GM23248 (cell line): ENCODE measurements at regions not wholly inside any gene's neighbourhood (a gene's known extent, or its start where the extent isn't known, plus 50 kb on each side); places are given as distances from the start of the nearest gene placed in this dataset.
A peak's percentile ranks its signal among the peaks of the same experiment; 100 is the strongest.

ENCODE experiments used
- DNase-seq: peaks from one replicate; pipeline ENCODE4 v3.0.0-alpha.2; 2015
- H2AFZ ChIP-seq: fragments of 200-600 bp; sonication (generic); 2 replicates; pipeline ENCODE4 v1.6.1; 2016; ENCODE audit warnings: antibody characterized with exemption
- H3F3A ChIP-seq: fragments of 200-600 bp; sonication (generic); 2 replicates; pipeline ENCODE4 v1.6.1; 2016; ENCODE audit warnings: mild to moderate bottlenecking, antibody characterized with exemption, mixed run types; ENCODE audit not compliant: insufficient read depth
- H3K27ac ChIP-seq: fragments of 200-600 bp; sonication (generic); 2 replicates; pipeline ENCODE4 v1.5.1; 2016; ENCODE audit warnings: mild to moderate bottlenecking
- H3K27me3 ChIP-seq: fragments of 200-600 bp; sonication (generic); replicated peaks from 2 replicates; pipeline ENCODE4 v1.6.1; 2016; ENCODE audit warnings: mild to moderate bottlenecking; ENCODE audit not compliant: insufficient read depth
- H3K36me3 ChIP-seq: fragments of 200-600 bp; sonication (generic); 2 replicates; pipeline ENCODE4 v1.6.1; 2016; ENCODE audit warnings: low read depth, mild to moderate bottlenecking
- H3K4me1 ChIP-seq: fragments of 200-600 bp; sonication (generic); 2 replicates; pipeline ENCODE4 v1.6.1; 2016; ENCODE audit warnings: mild to moderate bottlenecking; ENCODE audit not compliant: insufficient read depth
- H3K4me2 ChIP-seq: fragments of 200-600 bp; sonication (generic); one replicate; pipeline ENCODE4 v1.6.1; 2016; ENCODE audit warnings: mild to moderate bottlenecking; ENCODE audit not compliant: unreplicated experiment
- H3K4me3 ChIP-seq: fragments of 200-600 bp; sonication (generic); 2 replicates; pipeline ENCODE4 v1.5.1; 2016; ENCODE audit warnings: mild to moderate bottlenecking
- H3K79me2 ChIP-seq: fragments of 200-600 bp; sonication (generic); 2 replicates; pipeline ENCODE4 v1.6.1; 2016; ENCODE audit warnings: mild to moderate bottlenecking; ENCODE audit not compliant: insufficient read depth
- H3K9ac ChIP-seq: fragments of 200-600 bp; sonication (generic); 2 replicates; pipeline ENCODE4 v1.6.1; 2016; ENCODE audit warnings: mild to moderate bottlenecking
- H3K9me2 ChIP-seq: fragments of 200-600 bp; sonication (generic); 2 replicates; pipeline ENCODE4 v1.6.1; 2016; ENCODE audit warnings: mixed run types, mild to moderate bottlenecking, moderate library complexity; ENCODE audit not compliant: insufficient read depth
- H3K9me3 ChIP-seq: fragments of 200-600 bp; sonication (generic); one replicate; pipeline ENCODE4 v1.6.1; 2017; ENCODE audit warnings: low read depth
- H4K20me1 ChIP-seq: fragments of 200-600 bp; sonication (generic); 2 replicates; pipeline ENCODE4 v1.6.0; 2016; ENCODE audit not compliant: insufficient read depth
- EZH2 ChIP-seq: fragments of 200-600 bp; sonication (generic); IDR thresholded peaks from 2 replicates; pipeline ENCODE4 v1.6.1; 2018; ENCODE audit warnings: antibody characterized with exemption, mild to moderate bottlenecking; ENCODE audit not compliant: insufficient read depth, poor library complexity, severe bottlenecking
- EZH2phosphoT487 ChIP-seq: fragments of 200-600 bp; sonication (generic); IDR thresholded peaks from 2 replicates; pipeline ENCODE4 v1.6.1; 2018; ENCODE audit warnings: antibody characterized with exemption, moderate library complexity, mild to moderate bottlenecking, low read depth; ENCODE audit not compliant: insufficient read depth
- WGBS, 2 experiments: methylation state at CpG; one replicate each; pipeline ENCODE4 v1.1.6; 2015 to 2017; ENCODE audit warnings: low lambda C conversion rate in 2 of 2, low coverage in 1 of 2; ENCODE audit errors: missing lambda C conversion rate in 2 of 2; 5-methylcytosine and 5-hydroxymethylcytosine counted together
- in situ Hi-C: fragments of 300-500 bp; cut with MboI; formaldehyde crosslinking; loops from 2 replicates; pipeline ENCODE4 v1.15.0; 2020

DNA sequence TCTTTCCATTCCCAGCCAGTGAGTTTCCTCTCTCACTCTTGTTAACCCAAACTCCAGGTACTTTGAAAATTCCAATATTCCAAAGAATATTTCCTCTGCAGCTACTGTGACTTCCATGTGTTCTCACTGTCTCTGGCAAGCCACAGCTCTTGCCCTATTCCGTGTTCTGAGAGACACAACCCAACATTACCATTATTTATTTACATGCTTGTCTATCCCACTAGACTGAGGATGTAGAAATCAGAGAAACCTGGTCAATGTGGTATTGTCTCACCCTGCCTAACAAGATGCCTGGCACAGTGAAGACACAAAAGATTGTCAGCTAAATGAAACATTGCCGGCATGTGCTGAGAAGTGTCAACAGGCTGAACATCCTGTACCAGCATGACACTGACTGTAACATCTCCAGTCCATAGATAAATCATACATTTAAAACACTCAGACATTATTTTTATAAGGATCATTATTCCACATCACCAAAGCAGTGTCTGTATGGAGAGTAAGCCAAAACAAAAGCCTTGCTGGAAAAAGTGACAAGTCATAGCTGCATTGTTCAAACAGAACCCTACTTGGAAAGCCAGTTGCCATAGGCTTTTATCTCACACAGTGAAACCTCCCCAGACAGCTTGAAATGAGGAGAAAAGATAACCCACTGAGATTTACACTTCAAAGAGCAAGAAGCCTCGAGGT is 72.3 kb downstream of the SIPA1L2 start:
- Histone ChIP-seq H3K9me3 (no peaks in the 10 kb centered on the region), H3K27me3 (no peaks in the 10 kb centered on the region), H3K9ac (no peak overlapping the region), H3K27ac (no peak overlapping the region), H3K4me3 (no peak overlapping the region), H3K79me2 (no peaks in the 10 kb centered on the region), H3K4me1 (peaks cover 15% of the 10 kb centered on the region), H3K36me3 (no peaks in the 10 kb centered on the region), H4K20me1 (no peaks in the 10 kb centered on the region), H3F3A (peaks cover 8% of the 10 kb centered on the region), H3K4me2 (no peak overlapping the region), H2AFZ (no peak overlapping the region), H3K9me2 (no peaks in the 10 kb centered on the region)
- in situ Hi-C loops: no loop called here
- TF ChIP-seq EZH2phosphoT487 (no peak), EZH2 (no peak)
- no peak for DNase-seq
- 43 to 49% methylated on average over 3 of the region's 3 CpGs for WGBS, 2 experiments

- H4K20me1 ChIP-seq: no peaks in the 10 kb centered on the region
- no peaks in the 10 kb centered on the region for H3K9me3 ChIP-seq
- H3K4me3 ChIP-seq: no peak overlapping the region
- no peak overlapping the region for H3K9ac ChIP-seq
- H3K27ac ChIP-seq: no peak overlapping the region
- H3K79me2 ChIP-seq: no peaks in the 10 kb centered on the region
- H3K4me2 ChIP-seq: no peak overlapping the region
- H3K9me2 ChIP-seq: no peaks in the 10 kb centered on the region
- H3K4me1 ChIP-seq: peaks cover 15% of the 10 kb centered on the region
- in situ Hi-C loops: no loop called here
- DNase-seq: no peak
- no peaks in the 10 kb centered on the region for H3K27me3 ChIP-seq
- no peaks in the 10 kb centered on the region for H3K36me3 ChIP-seq
- H3F3A ChIP-seq: peaks cover 8% of the 10 kb centered on the region
- WGBS, 2 experiments: 95 to 98% methylated on average over 7 of the region's 7 CpGs
- no peak overlapping the region for H2AFZ ChIP-seq
- TF ChIP-seq EZH2phosphoT487 (no peak), EZH2 (no peak)
These were observed 72.8 kb downstream of the SIPA1L2 start for GRCh38 chr1:232557096-232557495.

DNA sequence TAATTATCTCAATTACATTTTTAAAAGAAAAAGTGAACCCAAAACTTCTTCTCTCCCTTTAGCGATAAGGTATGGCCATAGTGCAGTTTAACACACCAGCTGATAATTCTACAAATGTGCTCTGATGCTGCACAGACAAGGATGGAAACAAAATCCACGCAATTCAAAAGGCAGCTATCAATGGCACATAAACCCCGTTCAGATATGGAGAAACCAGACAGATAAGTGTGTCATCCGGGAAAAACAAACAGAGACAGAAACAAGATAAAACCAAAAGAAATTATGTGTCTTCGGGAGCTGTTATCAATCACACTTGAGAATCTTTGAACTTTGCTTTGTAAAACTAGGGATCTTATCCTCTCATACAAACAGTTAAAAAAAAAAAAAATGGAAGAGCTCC is 73.6 kb downstream of the SIPA1L2 start:
- Histone ChIP-seq H3K27ac (no peak overlapping the region), H3K9me2 (no peaks in the 10 kb centered on the region), H3K4me1 (peaks cover 15% of the 10 kb centered on the region), H3K36me3 (no peaks in the 10 kb centered on the region), H2AFZ (no peak overlapping the region), H3K9me3 (no peaks in the 10 kb centered on the region), H3K9ac (no peak overlapping the region), H3K4me2 (no peak overlapping the region), H3K27me3 (no peaks in the 10 kb centered on the region), H3F3A (peaks cover 8% of the 10 kb centered on the region), H3K79me2 (no peaks in the 10 kb centered on the region), H3K4me3 (no peak overlapping the region), H4K20me1 (no peaks in the 10 kb centered on the region)
- 79 to 80% methylated on average over 5 of the region's 5 CpGs for WGBS, 2 experiments
- no peak for DNase-seq
- in situ Hi-C loops: no loop called here
- TF ChIP-seq EZH2phosphoT487 (no peak), EZH2 (no peak)

DNA sequence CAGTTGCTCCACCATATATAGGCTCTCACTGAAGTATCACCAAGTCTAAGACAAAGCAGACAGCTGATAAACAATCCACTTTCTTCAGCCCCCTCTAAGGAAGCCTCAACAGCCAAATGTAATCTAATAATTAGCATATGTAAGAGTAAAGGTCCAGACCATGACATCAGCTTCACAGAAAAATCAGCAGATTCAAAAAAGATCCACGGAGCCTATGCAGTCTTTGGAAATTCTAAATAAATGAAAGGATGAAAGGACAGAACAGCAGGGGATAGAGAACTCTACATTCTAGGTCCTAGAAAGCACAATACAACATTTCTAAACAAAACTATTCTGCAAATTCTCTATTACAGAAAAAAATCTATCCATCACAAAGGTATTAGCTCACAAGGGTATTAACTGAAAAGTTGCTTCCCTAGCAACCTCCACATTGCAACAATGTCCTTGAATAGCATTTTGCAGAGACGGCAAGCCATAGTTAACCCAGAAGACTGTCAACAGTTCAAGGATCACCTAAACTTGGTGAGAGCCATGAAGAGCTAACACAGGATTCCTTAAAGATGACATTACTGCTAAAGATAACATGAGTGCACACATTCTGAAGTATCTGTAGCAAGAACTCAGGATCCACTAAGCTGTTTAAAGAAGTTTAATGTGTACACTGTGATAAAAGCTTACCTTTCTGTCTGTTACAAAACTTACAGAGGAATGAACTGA is 74.3 kb downstream of the SIPA1L2 start:
- Histone ChIP-seq H3K9ac (no peak overlapping the region), H3K9me2 (no peaks in the 10 kb centered on the region), H3K79me2 (no peaks in the 10 kb centered on the region), H3K4me2 (no peak overlapping the region), H3K36me3 (no peaks in the 10 kb centered on the region), H2AFZ (no peak overlapping the region), H3K4me3 (no peak overlapping the region), H4K20me1 (no peaks in the 10 kb centered on the region), H3F3A (peaks cover 8% of the 10 kb centered on the region), H3K9me3 (no peaks in the 10 kb centered on the region), H3K27me3 (no peaks in the 10 kb centered on the region), H3K4me1 (peaks cover 15% of the 10 kb centered on the region), H3K27ac (no peak overlapping the region)
- peak; percentile 9 for DNase-seq
- 53 to 67% methylated on average over 2 of the region's 2 CpGs for WGBS, 2 experiments
- TF ChIP-seq EZH2phosphoT487 (no peak), EZH2 (no peak)
- in situ Hi-C loops: no loop called here
